Vagina (tissue), 2 donors: ENCODE measurements at regions not wholly inside any gene's neighbourhood (a gene's known extent, or its start where the extent isn't known, plus 50 kb on each side); places are given as distances from the start of the nearest gene placed in this dataset.

Source experiments
- DNase-seq, 2 donors: peaks; one replicate each; pipeline ENCODE4 v3.0.0-alpha.2; 2017; ENCODE audit errors: extremely low spot score in 2 of 2
- H3K27ac ChIP-seq: fragments of 200-600 bp; sonication (generic); one replicate; pipeline ENCODE4 v1.5.1; 2019
- H3K27me3 ChIP-seq: fragments of 200-600 bp; sonication (generic); one replicate; pipeline ENCODE4 v1.5.1; 2019
- H3K36me3 ChIP-seq, 2 donors: fragments of 200-600 bp; sonication (generic); one replicate each; pipeline ENCODE4 v1.5.1; 2017 to 2019
- H3K4me1 ChIP-seq: fragments of 200-600 bp; sonication (generic); one replicate; pipeline ENCODE4 v1.5.1; 2019
- H3K4me3 ChIP-seq, 2 donors: fragments of 200-600 bp; sonication (generic); 1 replicate in 1 of 2; 2 replicates in 1 of 2; pipeline ENCODE4 v1.5.1; 2016 to 2019
- H3K9me3 ChIP-seq: fragments of 200-600 bp; sonication (generic); one replicate; pipeline ENCODE4 v1.5.1; 2019
- POLR2A ChIP-seq, 2 donors: fragments of 450-650 bp; IDR thresholded peaks; one replicate each; pipeline ENCODE4 v1.6.1; 2017; ENCODE audit warnings: antibody characterized with exemption in 2 of 2, mild to moderate bottlenecking in 2 of 2, moderate library complexity in 2 of 2
- POLR2AphosphoS5 ChIP-seq, 2 donors: sonication (generic); formaldehyde crosslinking; IDR thresholded peaks; one replicate each; pipeline ENCODE4 v1.9.0; 2017; ENCODE audit warnings: antibody characterized with exemption in 2 of 2, mild to moderate bottlenecking in 2 of 2, low read depth in 1 of 2; ENCODE audit not compliant: insufficient read depth in 1 of 2
- intact Hi-C: fragments of 100-400 bp; cut with DNase I; formaldehyde crosslinking; loops from one replicate; pipeline ENCODE4 v1.15.1; 2023
- TF ChIP-seq, protein P1 (sequence below), 3 experiments: fragments of 450-650 bp in 2 of 3; fragments of 200-600 bp in 1 of 3; sonication (generic) in 1 of 3; IDR thresholded peaks; one replicate each; pipeline ENCODE4 v1.5.1; 2017 to 2019; ENCODE audit warnings: antibody characterized with exemption in 3 of 3, mild to moderate bottlenecking in 2 of 3, moderate library complexity in 2 of 3

DNA sequence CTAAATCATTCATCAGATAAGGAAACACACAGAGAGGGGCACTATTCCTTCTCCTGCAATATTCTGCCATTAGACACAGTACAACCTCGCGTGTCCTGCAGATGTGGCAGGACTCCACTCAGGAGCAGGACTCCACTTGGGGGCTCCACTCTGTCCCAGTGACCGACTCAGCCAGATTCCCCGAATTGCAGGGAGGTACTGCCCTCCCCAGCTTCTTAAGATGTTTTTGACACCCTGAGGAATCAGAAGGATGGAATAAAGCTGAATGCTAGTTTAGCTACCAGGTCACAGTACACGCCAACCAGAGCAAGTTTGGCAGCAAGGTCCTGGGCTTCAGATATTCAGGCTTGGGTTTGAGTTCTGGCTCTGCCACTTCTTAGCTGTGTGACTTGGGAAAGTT is 99.3 kb upstream of the USP47 start:
- H3K9me3 ChIP-seq, result no peaks in the 10 kb centered on the region
- TF ChIP-seq POLR2A (IDR thresholded peaks at IDR 0.05), result no peak
- TF ChIP-seq, protein P1, sequence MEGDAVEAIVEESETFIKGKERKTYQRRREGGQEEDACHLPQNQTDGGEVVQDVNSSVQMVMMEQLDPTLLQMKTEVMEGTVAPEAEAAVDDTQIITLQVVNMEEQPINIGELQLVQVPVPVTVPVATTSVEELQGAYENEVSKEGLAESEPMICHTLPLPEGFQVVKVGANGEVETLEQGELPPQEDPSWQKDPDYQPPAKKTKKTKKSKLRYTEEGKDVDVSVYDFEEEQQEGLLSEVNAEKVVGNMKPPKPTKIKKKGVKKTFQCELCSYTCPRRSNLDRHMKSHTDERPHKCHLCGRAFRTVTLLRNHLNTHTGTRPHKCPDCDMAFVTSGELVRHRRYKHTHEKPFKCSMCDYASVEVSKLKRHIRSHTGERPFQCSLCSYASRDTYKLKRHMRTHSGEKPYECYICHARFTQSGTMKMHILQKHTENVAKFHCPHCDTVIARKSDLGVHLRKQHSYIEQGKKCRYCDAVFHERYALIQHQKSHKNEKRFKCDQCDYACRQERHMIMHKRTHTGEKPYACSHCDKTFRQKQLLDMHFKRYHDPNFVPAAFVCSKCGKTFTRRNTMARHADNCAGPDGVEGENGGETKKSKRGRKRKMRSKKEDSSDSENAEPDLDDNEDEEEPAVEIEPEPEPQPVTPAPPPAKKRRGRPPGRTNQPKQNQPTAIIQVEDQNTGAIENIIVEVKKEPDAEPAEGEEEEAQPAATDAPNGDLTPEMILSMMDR (IDR thresholded peaks at IDR 0.05), result no peak
- TF ChIP-seq POLR2AphosphoS5 (IDR thresholded peaks at IDR 0.05; ENCODE audit: insufficient read depth in 1 of 2, low read depth in 1 of 2), result no peak
- H3K27me3 ChIP-seq, result no peaks in the 10 kb centered on the region
- no peaks in the 10 kb centered on the region for H3K4me1 ChIP-seq
- H3K4me3 ChIP-seq, result no peak overlapping the region
- intact Hi-C loops, result no loop called here
- H3K27ac ChIP-seq, result no peak overlapping the region
- H3K36me3 ChIP-seq, result no peaks in the 10 kb centered on the region
- peak; percentile 54 to 61 for DNase-seq

DNA sequence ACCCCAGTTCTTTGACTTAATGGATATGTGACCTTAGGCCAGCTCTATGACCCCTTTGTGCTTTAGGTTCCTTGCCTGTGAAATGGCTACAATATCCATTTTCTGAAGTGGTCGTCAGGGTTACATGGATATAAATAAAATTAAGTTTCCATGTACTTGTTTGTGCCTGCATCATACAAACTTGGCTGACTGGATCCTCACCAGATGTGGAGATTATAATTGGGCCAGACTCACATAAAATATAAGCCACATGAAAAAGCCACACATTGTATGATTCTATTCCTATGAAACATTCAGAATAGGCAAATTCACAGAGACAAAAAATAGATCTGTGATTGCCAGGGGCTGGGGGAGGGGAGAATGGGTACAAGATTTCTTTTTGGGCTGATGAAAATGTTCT is 100.9 kb upstream of the USP47 start:
- Histone ChIP-seq H3K27ac (no peak overlapping the region), H3K4me3 (no peak overlapping the region), H3K9me3 (no peaks in the 10 kb centered on the region), H3K27me3 (no peaks in the 10 kb centered on the region), H3K36me3 (no peaks in the 10 kb centered on the region), H3K4me1 (no peaks in the 10 kb centered on the region)
- DNase-seq, result no peak
- TF ChIP-seq POLR2A (IDR thresholded peaks at IDR 0.05) (no peak), POLR2AphosphoS5 (IDR thresholded peaks at IDR 0.05; ENCODE audit: insufficient read depth in 1 of 2, low read depth in 1 of 2) (no peak)
- TF ChIP-seq, protein P1 (IDR thresholded peaks at IDR 0.05), result no peak
- intact Hi-C loops, result no loop called here

DNA sequence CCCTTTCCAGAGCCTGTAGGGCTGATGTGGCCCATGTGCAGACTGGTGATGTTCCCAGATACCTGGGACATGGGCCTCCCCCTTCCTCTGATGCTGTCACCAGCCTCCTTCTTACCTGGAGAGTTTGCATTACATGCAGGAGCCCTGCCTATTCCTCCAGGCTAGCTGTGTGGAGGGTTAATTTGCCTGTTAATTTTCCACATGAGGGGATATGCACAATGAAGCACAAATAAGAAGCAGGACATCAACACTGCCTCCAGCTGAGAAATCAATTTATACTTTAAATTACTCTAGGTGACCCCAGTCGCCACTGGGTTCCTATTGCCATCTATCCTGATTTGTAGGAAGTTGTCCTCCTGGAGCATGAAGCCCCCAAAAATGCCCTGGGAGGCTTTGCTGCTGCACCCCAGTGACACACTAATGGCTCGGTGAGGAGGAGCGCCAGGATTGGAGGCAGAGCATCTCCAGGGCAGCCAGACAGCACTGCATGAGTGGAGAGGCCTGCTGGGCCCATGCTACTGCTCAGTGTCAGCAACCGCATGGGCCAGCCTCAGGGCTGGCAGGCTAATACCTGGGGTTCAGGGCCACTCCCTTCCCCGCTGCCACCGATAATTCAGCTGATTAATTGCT is 101.6 kb upstream of the USP47 start:
- H3K9me3 ChIP-seq, result no peaks in the 10 kb centered on the region
- intact Hi-C loops, result no loop called here
- H3K36me3 ChIP-seq, result no peaks in the 10 kb centered on the region
- no peaks in the 10 kb centered on the region for H3K27me3 ChIP-seq
- no peaks in the 10 kb centered on the region for H3K4me1 ChIP-seq
- no peak for TF ChIP-seq POLR2A (IDR thresholded peaks at IDR 0.05)
- no peak for TF ChIP-seq POLR2AphosphoS5 (IDR thresholded peaks at IDR 0.05; ENCODE audit: insufficient read depth in 1 of 2, low read depth in 1 of 2)
- TF ChIP-seq, protein P1 (IDR thresholded peaks at IDR 0.05), result no peak
- peak; percentile 47 to 81 for DNase-seq
- H3K27ac ChIP-seq, result no peak overlapping the region
- H3K4me3 ChIP-seq, result no peak overlapping the region

DNA sequence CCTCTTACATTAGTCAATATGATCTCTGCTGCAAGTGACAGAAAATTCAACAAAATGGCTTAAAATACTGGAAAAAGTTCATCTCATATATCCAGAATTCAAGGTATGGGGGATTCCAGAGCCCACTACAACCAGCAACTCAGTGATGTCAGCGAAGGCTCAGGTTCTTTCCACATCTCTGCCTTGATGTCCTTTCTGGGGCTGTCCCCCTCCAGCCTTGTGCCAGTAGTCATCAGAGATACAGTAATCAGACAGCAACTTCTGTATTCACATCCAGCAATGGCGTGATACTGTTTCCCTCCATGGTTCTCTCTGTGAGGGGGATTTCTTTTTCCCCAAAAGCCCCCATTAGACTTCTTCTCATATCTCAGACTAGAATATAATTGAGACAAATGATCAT is 103.4 kb upstream of the USP47 start:
- Histone ChIP-seq H3K27me3 (no peaks in the 10 kb centered on the region), H3K4me3 (no peak overlapping the region), H3K27ac (no peak overlapping the region), H3K9me3 (no peaks in the 10 kb centered on the region), H3K36me3 (no peaks in the 10 kb centered on the region), H3K4me1 (no peaks in the 10 kb centered on the region)
- DNase-seq, result peak in 1 of 2 donors; percentile 40
- intact Hi-C loops, result no loop called here
- TF ChIP-seq, protein P1 (IDR thresholded peaks at IDR 0.05), result no peak
- TF ChIP-seq POLR2AphosphoS5 (IDR thresholded peaks at IDR 0.05; ENCODE audit: insufficient read depth in 1 of 2, low read depth in 1 of 2) (no peak), POLR2A (IDR thresholded peaks at IDR 0.05) (no peak)

DNA sequence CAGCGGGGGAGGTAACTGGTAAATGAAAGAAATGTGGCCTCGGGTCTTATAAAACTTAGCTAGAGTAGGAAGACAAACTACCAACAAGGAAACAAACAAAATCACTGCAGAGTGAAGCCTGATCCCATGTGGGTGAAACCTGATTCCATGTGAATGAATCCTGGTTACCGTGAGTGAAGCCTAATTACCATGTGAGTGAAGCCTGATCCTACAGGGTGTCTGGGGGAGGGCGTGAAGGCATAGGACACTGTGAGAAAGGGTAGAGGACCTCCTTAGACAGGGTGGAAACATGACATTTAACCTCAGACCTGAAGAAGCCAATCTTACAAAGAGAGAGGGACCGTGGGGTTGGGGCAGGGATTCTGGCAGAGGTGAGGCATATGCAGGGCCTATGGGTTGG is 106.2 kb upstream of the USP47 start:
- no peaks in the 10 kb centered on the region for H3K36me3 ChIP-seq
- H3K4me3 ChIP-seq, result no peak overlapping the region
- peaks cover 5% of the 10 kb centered on the region for H3K4me1 ChIP-seq
- peak in 1 of 2 donors; percentile 22 for DNase-seq
- H3K27me3 ChIP-seq, result no peaks in the 10 kb centered on the region
- intact Hi-C loops, result no loop called here
- H3K9me3 ChIP-seq, result no peaks in the 10 kb centered on the region
- no peak overlapping the region for H3K27ac ChIP-seq
- TF ChIP-seq POLR2A (IDR thresholded peaks at IDR 0.05) (no peak), POLR2AphosphoS5 (IDR thresholded peaks at IDR 0.05; ENCODE audit: insufficient read depth in 1 of 2, low read depth in 1 of 2) (no peak)
- TF ChIP-seq, protein P1 (IDR thresholded peaks at IDR 0.05), result no peak
